ENCODE measurements at regions not wholly inside any gene's neighbourhood (a gene's known extent, or its start where the extent isn't known, plus 50 kb on each side); places are given as distances from the start of the nearest gene placed in this dataset.

DNA sequence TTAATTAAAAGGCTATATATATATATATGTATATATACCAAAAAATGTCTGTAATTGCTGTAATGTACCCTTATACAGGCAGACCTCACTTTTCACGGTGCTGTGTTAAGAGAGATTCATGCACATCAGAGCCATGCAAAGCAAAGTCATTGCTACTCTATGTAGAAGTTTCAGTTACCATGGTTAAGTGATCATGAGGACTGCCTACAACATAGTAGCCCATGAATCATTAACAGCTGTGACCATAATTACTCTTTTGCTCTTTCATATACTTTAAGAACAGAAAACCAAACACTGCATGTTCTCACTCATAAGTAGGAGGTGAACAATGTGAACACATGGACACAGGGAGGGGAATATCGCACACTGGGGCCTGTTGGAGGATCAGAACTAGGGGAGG, 225.3 kb upstream of the EPHA3 start:
- no peak for TF ChIP-seq ZFX (IDR thresholded peaks at IDR 0.05)
- TF ChIP-seq, protein P1, sequence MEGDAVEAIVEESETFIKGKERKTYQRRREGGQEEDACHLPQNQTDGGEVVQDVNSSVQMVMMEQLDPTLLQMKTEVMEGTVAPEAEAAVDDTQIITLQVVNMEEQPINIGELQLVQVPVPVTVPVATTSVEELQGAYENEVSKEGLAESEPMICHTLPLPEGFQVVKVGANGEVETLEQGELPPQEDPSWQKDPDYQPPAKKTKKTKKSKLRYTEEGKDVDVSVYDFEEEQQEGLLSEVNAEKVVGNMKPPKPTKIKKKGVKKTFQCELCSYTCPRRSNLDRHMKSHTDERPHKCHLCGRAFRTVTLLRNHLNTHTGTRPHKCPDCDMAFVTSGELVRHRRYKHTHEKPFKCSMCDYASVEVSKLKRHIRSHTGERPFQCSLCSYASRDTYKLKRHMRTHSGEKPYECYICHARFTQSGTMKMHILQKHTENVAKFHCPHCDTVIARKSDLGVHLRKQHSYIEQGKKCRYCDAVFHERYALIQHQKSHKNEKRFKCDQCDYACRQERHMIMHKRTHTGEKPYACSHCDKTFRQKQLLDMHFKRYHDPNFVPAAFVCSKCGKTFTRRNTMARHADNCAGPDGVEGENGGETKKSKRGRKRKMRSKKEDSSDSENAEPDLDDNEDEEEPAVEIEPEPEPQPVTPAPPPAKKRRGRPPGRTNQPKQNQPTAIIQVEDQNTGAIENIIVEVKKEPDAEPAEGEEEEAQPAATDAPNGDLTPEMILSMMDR (conservative IDR thresholded peaks at IDR 0.05), result no peak

All from C4-2B (cell line).